Activated T-cell treated with anti-CD3 and anti-CD28 coated beads for 48 hours (primary cell): ENCODE measurements at regions not wholly inside any gene's neighbourhood (a gene's known extent, or its start where the extent isn't known, plus 50 kb on each side); places are given as distances from the start of the nearest gene placed in this dataset.

Source experiments
- DNase-seq: peaks from one replicate; pipeline ENCODE4 v3.0.0-alpha.2; 2020; ENCODE audit warnings: low read depth

DNA sequence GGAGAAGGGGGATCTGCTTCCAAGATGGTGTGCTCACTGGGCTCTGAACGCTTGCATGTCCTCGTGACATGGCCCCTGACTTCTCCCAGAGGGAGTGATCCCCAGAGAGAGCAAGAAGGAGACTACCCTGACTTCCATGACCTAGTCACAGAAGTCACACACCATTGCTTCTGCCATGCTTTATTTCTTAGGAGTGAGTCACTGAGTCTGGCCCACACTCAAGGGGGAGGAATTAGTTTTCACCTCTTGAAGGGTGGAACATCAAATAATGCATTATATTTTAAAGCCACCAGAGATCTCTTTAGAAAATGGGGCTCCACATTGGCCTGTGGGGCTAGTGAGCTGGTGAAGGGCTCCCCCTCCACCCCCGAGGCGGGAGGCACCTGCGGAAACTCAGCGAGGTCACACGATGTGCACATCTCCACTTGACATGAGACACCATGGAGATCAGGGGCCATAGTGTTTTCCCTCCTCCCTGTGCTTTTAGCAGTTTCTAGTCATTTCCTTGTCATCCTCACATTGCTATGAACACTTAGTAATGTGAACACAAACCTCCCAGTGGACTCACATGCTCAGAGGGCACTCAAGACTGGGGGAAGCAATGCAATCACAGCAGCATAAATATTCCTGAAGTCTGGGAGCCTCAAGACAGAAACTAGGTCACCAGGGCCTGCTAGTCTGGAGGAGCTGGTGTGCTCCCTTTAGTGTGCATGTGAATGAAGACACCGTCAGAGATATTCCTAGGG, 87.4 kb upstream of the FZD10 start:
- no peak for DNase-seq

GRCh38 chr12:130075497-130076076, 86.7 kb upstream of the FZD10 start:
- DNase-seq, result no peak

DNA sequence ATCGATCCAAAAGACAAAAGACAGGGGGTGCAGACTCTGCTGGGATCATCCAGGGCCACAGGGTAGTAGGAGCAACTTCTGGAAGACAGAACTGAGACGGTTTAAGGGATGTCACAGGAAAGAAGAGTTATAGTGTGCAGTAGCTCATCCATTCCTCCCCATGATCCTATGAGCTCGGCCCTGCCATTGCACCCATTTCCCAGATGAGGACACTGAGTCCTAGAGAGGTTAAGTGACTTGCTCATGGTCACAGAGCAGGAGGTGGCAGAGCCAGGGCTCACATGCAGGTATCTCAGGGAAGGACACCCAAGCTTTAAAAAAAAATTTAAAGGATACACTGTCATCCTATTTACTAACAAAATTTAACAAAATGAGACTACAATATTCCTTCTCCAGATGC, 86.1 kb upstream of the FZD10 start:
- no peak for DNase-seq

DNA sequence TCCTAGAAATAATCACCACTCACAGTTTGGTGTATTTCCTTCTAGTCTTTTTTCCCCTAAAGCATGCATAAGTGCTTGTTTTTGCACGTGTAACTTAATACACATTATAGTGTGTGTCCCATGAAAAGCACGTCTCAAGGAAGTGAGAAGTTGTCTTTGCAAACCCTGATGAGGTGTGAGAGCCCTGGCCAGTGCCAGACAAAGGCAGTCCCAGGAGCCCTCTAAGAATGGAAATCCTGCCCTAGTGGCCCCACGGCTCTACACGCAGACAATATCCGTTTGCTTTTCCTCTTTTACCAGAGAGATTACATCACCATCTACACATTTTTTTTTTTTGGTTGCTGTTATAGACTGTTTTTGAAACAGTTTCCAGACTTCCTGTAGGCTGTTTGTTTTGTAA, 85.5 kb upstream of the FZD10 start:
- no peak for DNase-seq

DNA sequence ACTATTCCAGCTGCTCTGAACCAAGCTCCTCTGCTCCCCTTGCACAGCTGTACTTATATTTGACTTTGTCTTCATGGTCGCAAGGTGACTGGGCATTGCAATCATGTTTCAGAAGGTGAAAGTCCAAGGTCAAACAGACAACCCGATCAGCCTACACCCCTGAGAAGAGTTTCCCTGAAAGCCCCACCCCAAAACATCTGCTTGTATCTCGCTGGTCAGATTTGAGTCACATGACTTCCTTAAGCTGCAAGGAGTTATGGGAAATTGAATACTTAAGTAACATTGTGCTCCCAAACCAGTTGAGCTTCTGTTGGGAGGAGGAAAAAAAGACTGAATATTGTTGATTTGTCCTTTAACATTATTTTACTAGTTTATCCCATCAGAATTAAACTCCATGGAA, 83.4 kb upstream of the FZD10 start:
- no peak for DNase-seq

GRCh38 chr12:130079279-130079678, 83.0 kb upstream of the FZD10 start:
- DNase-seq, result no peak

GRCh38 chr12:130080205-130080604, 82.1 kb upstream of the FZD10 start:
- DNase-seq, result no peak

- no peak for DNase-seq
These were observed 81.0 kb upstream of the FZD10 start for GRCh38 chr12:130081117-130081805.

DNA sequence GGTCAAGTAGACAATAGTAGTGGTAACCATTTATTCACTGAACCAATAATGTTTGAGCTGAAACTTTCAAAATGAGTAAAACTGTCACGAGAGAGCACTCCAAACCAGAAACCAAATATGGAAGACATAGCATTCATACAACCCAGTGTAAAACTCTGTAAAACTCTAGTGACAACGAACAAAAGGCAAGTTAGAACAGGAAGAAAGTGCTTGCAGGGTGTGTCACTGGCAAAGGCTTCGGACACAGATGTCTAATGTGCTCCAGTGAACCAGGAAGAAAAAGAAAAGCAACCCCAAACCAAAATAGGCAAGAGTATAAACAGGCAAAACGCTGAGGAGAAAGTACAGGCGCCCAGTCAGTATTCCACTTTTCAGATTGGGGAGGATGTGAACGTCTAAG, 79.3 kb upstream of the FZD10 start:
- DNase-seq, result no peak

DNA sequence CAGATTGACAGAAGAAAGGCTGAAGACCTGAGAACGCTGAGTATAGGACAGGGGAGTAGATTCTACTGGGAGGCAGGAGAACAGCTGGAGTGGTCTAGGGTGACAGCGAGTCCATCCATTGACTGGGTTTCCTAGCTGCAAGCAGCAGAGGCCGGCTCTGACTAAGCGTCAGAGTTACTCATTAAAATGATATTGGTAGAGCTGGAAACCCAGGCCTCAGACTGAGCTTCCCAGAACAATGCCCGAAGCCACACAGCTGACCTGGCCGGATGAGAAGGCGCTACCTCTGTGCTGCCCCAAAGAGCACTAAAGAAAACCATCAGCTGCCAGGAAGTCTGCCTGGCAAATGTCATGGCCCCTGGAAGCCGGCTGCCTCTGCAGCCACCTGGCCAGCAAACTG, 78.5 kb upstream of the FZD10 start:
- no peak for DNase-seq

GRCh38 chr12:130084359-130084758, 77.9 kb upstream of the FZD10 start:
- DNase-seq, result no peak

GRCh38 chr12:130086248-130086647, 76.0 kb upstream of the FZD10 start:
- DNase-seq, result no peak

GRCh38 chr12:130086797-130087196, 75.5 kb upstream of the FZD10 start:
- DNase-seq, result no peak

DNA sequence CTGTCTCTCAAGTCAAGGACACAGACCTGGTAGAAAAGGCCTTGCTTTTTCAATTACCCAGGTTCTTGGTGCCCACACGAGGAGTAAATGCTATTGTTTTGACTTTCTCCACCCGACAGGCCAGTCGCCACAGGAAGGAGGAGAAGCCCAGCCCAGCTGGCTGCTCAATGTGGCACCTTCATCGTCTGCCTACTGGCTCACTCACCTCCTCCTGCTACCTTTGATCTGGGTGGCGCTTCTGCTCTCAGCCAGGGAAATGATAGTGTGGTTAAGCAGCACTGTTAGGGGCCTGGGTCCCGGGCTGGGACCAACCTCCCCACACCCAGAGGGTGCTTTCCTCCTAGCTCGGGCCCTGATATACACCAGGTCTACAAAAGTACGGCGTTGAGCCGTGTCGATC, 75.0 kb upstream of the FZD10 start:
- DNase-seq, result no peak

GRCh38 chr12:130088504-130088903, 73.8 kb upstream of the FZD10 start:
- no peak for DNase-seq

DNA sequence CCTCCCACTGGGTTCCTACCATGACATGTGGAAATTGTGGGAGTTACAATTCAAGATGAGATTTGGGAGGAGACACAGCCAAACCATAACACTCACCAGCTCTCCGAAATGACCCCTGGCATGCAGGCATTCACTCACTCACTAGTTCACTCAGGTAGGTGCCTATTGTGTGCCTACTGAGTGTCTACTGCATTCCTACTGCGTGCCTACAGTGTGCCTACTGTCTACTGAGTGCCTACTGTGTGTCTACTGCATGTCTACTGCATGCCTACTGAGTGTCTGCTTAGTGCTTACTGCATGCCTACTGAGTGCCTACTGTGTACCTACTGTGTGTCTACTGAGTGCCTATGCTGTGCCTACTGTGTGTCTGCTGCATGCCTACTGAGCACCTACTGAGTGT, 71.7 kb upstream of the FZD10 start:
- no peak for DNase-seq

DNA sequence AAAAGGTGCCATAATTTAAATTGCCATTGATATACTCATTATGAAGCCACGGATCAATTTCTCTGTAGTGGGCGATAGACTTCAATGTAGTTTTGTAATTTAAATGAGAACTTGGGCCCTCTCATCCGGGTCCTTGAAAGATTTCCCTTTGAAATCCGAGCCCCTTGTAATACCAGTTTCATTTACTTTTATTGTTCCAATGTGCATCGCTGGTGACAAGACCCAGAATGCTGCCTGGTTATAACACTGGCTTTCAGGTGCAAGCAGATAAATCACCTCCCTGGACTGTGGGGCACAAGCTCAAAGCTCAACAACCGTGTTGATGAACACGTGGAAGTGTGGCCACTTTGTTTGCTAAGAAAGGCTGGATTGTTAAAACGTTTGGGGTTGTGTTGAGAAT, 68.9 kb upstream of the FZD10 start:
- no peak for DNase-seq

GRCh38 chr12:130097342-130097741, 64.9 kb upstream of the FZD10 start:
- no peak for DNase-seq

DNA sequence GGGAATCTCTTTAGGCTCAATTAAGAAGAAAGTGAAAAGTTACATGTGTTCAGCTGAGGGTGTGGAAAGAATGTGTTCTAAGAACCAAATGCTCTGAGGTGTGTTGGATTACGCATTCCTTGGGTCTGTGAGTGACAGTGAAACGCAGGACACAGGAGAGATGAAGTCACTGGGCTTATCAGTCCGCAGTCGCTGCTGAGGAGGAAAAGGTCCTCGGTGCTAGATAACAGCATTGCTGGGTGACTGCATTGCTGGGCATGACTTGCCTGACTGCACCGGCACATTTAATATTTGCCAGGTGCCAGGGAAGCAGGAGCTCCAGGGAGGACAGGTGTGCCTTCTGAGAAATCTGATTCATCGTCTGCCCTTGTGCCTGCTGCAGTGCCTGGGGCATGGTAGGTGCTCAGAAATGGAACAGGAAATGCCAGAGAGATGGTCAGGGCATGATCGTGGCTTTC, 64.4 kb upstream of the FZD10 start:
- DNase-seq, result no peak

GRCh38 chr12:130098301-130099005, 63.8 kb upstream of the FZD10 start:
- DNase-seq, result no peak

- DNase-seq, result no peak
These were observed 61.5 kb upstream of the FZD10 start for GRCh38 chr12:130100634-130101362.

- DNase-seq, result no peak
These were observed 60.9 kb upstream of the FZD10 start for GRCh38 chr12:130101370-130101769.
